Thyroid gland (tissue), 4 donors: ENCODE measurements at regions not wholly inside any gene's neighbourhood (a gene's known extent, or its start where the extent isn't known, plus 50 kb on each side); places are given as distances from the start of the nearest gene placed in this dataset.
"Not testable (repeated sequence)": the region's sequence is repeated elsewhere in the genome, so short reads cannot be mapped to it uniquely, and the experiment has no call there.

Source experiments
- POLR2A ChIP-seq, 2 donors: fragments of 450-650 bp; IDR thresholded peaks; one replicate each; pipeline ENCODE4 v1.6.1; 2017; ENCODE audit warnings: antibody characterized with exemption in 2 of 2, mild to moderate bottlenecking in 2 of 2, moderate library complexity in 1 of 2
- TF ChIP-seq, protein P1 (sequence below), 6 experiments: fragments of 200-600 bp in 3 of 6; fragments of 450-650 bp in 3 of 6; sonication (generic) in 3 of 6; IDR thresholded peaks; one replicate each; pipeline ENCODE4 v1.5.1; 2016 to 2019; ENCODE audit warnings: antibody characterized with exemption in 6 of 6, mild to moderate bottlenecking in 2 of 6, inconsistent platforms in 1 of 6, moderate library complexity in 1 of 6

DNA sequence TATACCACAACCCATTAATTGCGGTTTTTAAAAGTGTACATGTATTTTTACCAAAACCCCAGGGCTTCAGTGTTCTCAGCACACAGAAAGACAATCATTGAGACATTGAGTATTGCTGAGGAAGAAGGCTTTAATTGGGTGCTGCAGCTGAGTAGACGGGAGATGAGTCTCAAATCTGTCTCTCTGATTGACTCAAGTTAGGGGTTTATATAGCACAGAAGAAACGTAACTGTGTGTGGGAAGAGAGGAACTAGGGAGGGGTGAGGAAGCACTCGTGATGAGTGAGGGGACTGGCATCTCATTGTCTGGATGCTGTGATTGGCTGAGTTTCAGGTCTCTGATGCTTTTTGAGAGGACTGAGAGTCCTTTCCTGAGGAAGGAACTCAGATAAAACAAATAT, 62.8 kb downstream of the NBPF8 start:
- TF ChIP-seq, protein P1, sequence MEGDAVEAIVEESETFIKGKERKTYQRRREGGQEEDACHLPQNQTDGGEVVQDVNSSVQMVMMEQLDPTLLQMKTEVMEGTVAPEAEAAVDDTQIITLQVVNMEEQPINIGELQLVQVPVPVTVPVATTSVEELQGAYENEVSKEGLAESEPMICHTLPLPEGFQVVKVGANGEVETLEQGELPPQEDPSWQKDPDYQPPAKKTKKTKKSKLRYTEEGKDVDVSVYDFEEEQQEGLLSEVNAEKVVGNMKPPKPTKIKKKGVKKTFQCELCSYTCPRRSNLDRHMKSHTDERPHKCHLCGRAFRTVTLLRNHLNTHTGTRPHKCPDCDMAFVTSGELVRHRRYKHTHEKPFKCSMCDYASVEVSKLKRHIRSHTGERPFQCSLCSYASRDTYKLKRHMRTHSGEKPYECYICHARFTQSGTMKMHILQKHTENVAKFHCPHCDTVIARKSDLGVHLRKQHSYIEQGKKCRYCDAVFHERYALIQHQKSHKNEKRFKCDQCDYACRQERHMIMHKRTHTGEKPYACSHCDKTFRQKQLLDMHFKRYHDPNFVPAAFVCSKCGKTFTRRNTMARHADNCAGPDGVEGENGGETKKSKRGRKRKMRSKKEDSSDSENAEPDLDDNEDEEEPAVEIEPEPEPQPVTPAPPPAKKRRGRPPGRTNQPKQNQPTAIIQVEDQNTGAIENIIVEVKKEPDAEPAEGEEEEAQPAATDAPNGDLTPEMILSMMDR (IDR thresholded peaks at IDR 0.05): not testable (repeated sequence)
- TF ChIP-seq POLR2A (IDR thresholded peaks at IDR 0.05): not testable (repeated sequence)
